Esophagus squamous epithelium (tissue), 5 donors: ENCODE measurements at regions not wholly inside any gene's neighbourhood (a gene's known extent, or its start where the extent isn't known, plus 50 kb on each side); places are given as distances from the start of the nearest gene placed in this dataset.

ENCODE experiments used
- DNase-seq: peaks from one replicate; lab custom pipeline; 2025; lab: John Stamatoyannopoulos, UW
- H3K27ac ChIP-seq, 4 donors: fragments of 200-600 bp; sonication (generic); one replicate each; pipeline ENCODE4 v1.5.1; 2016 to 2019; ENCODE audit warnings: mild to moderate bottlenecking in 1 of 4
- H3K27me3 ChIP-seq, 4 donors: fragments of 200-600 bp; sonication (generic); 1 replicate in 3 of 4; 2 replicates in 1 of 4; pipeline versions ENCODE4 v1.5.1 to v1.6.0; 2017 to 2021; ENCODE audit warnings: antibody characterized with exemption in 1 of 4
- H3K36me3 ChIP-seq, 3 donors: fragments of 200-600 bp; sonication (generic); one replicate each; pipeline ENCODE4 v1.5.1; 2016 to 2019
- H3K4me1 ChIP-seq, 3 donors: fragments of 200-600 bp; sonication (generic); one replicate each; pipeline ENCODE4 v1.5.1; 2017 to 2019
- H3K4me3 ChIP-seq, 4 donors: fragments of 200-600 bp; sonication (generic); 1 replicate in 3 of 4; 2 replicates in 1 of 4; pipeline ENCODE4 v1.5.1; 2016 to 2019; ENCODE audit warnings: mild to moderate bottlenecking in 2 of 4, moderate library complexity in 1 of 4
- H3K9me3 ChIP-seq, 3 donors: fragments of 200-600 bp; sonication (generic); one replicate each; pipeline ENCODE4 v1.5.1; 2016 to 2019
- POLR2A ChIP-seq, 4 donors: fragments of 450-650 bp; IDR thresholded peaks; one replicate each; pipeline ENCODE4 v1.6.1; 2017; ENCODE audit warnings: antibody characterized with exemption in 4 of 4, mild to moderate bottlenecking in 4 of 4, moderate library complexity in 3 of 4
- WGBS, 2 donors: methylation state at CpG; one replicate each; pipeline ENCODE4 v1.1.5; 2018; 5-methylcytosine and 5-hydroxymethylcytosine counted together
- intact Hi-C: fragments of 100-400 bp; cut with DNase I; formaldehyde crosslinking; loops from one replicate; pipeline ENCODE4 v1.15.0; 2022
- TF ChIP-seq, protein P1 (sequence below), 6 experiments: fragments of 450-650 bp in 4 of 6; fragments of 200-600 bp in 2 of 6; sonication (generic) in 2 of 6; IDR thresholded peaks; one replicate each; pipeline ENCODE4 v1.5.1; 2016 to 2019; ENCODE audit warnings: antibody characterized with exemption in 6 of 6, mild to moderate bottlenecking in 4 of 6, moderate library complexity in 4 of 6
- donor health status: DM: yes; HTN: yes; CAD: no.

DNA sequence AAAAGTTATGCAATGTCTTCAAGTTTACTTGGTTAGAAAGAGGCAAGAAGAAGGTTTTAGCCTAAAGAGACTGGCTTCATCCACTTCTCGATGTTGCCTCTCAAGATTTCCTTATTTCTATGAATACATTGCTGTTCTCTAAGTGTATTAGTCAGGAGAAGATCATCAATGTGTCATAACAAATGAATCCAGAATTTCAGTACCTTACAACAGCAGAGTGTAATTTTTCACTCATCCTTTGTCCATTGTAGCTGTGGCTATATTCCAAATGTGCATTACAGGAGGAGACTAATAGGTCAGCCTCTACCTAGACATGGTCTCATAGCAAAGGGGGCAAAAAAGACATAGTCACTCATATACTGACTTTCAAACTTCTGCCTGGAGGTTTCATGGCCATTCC, 579.1 kb downstream of the PRKD1 start:
- DNase-seq = no peak
- no peak overlapping the region for H3K4me3 ChIP-seq
- no peaks in the 10 kb centered on the region for H3K36me3 ChIP-seq
- 44 to 45% methylated on average over 1 of the region's 1 CpG for WGBS, 2 donors
- H3K27ac ChIP-seq = no peak overlapping the region
- intact Hi-C loops = no loop called here
- TF ChIP-seq, protein P1, sequence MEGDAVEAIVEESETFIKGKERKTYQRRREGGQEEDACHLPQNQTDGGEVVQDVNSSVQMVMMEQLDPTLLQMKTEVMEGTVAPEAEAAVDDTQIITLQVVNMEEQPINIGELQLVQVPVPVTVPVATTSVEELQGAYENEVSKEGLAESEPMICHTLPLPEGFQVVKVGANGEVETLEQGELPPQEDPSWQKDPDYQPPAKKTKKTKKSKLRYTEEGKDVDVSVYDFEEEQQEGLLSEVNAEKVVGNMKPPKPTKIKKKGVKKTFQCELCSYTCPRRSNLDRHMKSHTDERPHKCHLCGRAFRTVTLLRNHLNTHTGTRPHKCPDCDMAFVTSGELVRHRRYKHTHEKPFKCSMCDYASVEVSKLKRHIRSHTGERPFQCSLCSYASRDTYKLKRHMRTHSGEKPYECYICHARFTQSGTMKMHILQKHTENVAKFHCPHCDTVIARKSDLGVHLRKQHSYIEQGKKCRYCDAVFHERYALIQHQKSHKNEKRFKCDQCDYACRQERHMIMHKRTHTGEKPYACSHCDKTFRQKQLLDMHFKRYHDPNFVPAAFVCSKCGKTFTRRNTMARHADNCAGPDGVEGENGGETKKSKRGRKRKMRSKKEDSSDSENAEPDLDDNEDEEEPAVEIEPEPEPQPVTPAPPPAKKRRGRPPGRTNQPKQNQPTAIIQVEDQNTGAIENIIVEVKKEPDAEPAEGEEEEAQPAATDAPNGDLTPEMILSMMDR (IDR thresholded peaks at IDR 0.05) = no peak
- no peak for TF ChIP-seq POLR2A (IDR thresholded peaks at IDR 0.05)
- no peaks in the 10 kb centered on the region for H3K27me3 ChIP-seq
- H3K4me1 ChIP-seq = no peaks in the 10 kb centered on the region
- no peaks in the 10 kb centered on the region for H3K9me3 ChIP-seq

DNA sequence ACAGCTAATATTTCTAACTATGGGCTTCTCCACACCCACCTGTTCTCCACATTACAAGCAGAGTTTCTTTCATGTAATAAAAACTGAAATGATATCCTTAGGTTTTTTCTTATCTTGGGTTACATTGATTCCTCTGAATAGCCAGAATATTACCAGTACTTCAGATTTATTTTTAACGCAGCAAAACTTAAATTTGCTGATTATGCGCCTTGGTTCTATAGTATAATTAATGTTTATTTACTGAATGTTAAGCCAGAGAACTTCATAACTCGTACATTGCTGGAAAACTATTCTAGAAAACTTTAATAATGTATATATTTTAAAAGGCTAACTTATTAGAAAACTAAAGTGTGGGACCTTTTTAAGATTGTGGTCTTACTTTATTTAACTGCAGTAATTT, 577.2 kb downstream of the PRKD1 start:
- intact Hi-C loops = no loop called here
- TF ChIP-seq, protein P1 (IDR thresholded peaks at IDR 0.05) = no peak
- TF ChIP-seq POLR2A (IDR thresholded peaks at IDR 0.05) = no peak
- no peaks in the 10 kb centered on the region for H3K27me3 ChIP-seq
- WGBS, 2 donors = 62 to 63% methylated on average over 3 of the region's 3 CpGs
- H3K4me3 ChIP-seq = no peak overlapping the region
- H3K9me3 ChIP-seq = no peaks in the 10 kb centered on the region
- DNase-seq = no peak
- no peaks in the 10 kb centered on the region for H3K4me1 ChIP-seq
- no peak overlapping the region for H3K27ac ChIP-seq
- H3K36me3 ChIP-seq = no peaks in the 10 kb centered on the region

DNA sequence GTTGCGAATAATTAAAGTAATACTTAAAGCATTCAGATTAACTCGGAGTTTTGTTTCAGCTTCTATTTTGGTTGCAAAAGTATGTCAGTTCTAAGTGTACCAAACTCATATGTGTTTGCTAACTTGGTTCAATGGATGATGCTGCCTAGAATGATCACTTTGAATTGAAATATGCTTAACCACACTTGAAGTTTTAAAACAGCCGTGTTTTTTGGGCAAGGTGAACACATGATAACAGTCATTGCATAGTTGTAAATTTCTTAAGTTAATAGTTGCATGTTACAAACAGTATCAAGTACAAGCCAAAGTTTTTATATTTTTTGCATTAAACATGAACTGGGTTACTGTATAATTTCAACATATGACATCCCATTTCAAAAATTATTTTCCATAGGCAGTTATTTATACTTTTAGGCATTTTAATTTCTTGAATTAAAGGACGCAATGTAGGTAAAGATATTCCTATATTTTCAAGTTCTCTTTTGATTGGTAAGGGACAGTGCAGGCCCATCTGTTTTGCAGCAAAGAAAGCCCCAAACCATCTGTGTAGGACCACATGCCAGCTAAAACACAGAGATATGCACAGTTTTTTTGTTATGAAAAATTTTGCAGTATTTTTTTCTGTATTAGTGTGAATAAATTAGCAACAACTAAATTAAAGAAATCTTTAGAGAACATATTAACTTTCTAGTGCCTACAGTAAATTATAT, 575.5 kb downstream of the PRKD1 start:
- Histone ChIP-seq H3K4me1 (no peaks in the 10 kb centered on the region), H3K27me3 (no peaks in the 10 kb centered on the region), H3K27ac (no peak overlapping the region), H3K9me3 (no peaks in the 10 kb centered on the region), H3K4me3 (no peak overlapping the region), H3K36me3 (no peaks in the 10 kb centered on the region)
- intact Hi-C loops = no loop called here
- no peak for DNase-seq
- no peak for TF ChIP-seq POLR2A (IDR thresholded peaks at IDR 0.05)
- TF ChIP-seq, protein P1 (IDR thresholded peaks at IDR 0.05) = no peak
- 82 to 83% methylated on average over 4 of the region's 4 CpGs for WGBS, 2 donors

DNA sequence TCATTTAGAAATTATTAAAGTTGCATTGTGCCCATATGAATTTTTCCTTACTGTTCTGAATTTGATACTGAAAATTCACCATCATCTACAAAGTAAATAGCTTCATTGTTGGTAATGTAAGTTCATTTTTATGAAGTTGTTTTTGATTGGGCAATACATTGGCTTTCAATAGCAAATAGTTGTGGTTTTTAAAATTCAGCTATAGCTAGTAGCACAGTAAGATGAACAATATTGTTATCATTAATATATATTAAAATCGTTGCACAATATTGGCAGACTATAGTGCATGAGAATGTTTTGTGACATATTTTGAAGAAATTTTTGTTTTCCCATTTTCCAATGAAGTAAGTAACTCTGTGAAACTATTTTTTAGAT, 575.0 kb downstream of the PRKD1 start:
- Histone ChIP-seq H3K4me3 (no peak overlapping the region), H3K27ac (no peak overlapping the region), H3K36me3 (no peaks in the 10 kb centered on the region), H3K9me3 (no peaks in the 10 kb centered on the region), H3K4me1 (no peaks in the 10 kb centered on the region), H3K27me3 (no peaks in the 10 kb centered on the region)
- no peak for DNase-seq
- TF ChIP-seq, protein P1 (IDR thresholded peaks at IDR 0.05) = no peak
- TF ChIP-seq POLR2A (IDR thresholded peaks at IDR 0.05) = no peak
- WGBS, 2 donors = 70 to 81% methylated on average over 1 of the region's 1 CpG
- intact Hi-C loops = no loop called here

DNA sequence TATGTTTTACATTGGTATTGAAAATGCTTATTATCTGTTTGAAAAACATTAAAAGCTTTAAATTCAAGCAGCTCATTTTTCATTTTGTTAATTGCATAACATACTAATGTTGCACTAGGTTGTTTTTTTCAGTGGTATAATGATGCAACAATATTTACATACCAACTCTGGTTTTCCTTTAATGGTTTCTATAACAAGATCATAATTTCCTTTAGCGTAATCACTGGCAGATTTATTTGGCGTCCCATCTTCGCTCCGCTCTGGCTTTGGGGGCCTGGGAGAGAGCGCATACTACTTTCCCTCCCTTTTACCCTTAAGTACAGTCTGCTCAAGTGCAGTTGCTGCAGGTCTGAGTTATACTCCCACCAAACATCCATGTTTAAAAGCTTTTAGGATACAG, 574.1 kb downstream of the PRKD1 start:
- Histone ChIP-seq H3K27ac (no peak overlapping the region), H3K4me3 (no peak overlapping the region), H3K9me3 (no peaks in the 10 kb centered on the region), H3K36me3 (no peaks in the 10 kb centered on the region), H3K4me1 (no peaks in the 10 kb centered on the region), H3K27me3 (no peaks in the 10 kb centered on the region)
- intact Hi-C loops = no loop called here
- TF ChIP-seq POLR2A (IDR thresholded peaks at IDR 0.05) = no peak
- TF ChIP-seq, protein P1 (IDR thresholded peaks at IDR 0.05) = no peak
- no peak for DNase-seq
- WGBS, 2 donors = 95 to 98% methylated on average over 5 of the region's 5 CpGs
